ENCODE measurements at regions not wholly inside any gene's neighbourhood (a gene's known extent, or its start where the extent isn't known, plus 50 kb on each side); places are given as distances from the start of the nearest gene placed in this dataset.

DNA sequence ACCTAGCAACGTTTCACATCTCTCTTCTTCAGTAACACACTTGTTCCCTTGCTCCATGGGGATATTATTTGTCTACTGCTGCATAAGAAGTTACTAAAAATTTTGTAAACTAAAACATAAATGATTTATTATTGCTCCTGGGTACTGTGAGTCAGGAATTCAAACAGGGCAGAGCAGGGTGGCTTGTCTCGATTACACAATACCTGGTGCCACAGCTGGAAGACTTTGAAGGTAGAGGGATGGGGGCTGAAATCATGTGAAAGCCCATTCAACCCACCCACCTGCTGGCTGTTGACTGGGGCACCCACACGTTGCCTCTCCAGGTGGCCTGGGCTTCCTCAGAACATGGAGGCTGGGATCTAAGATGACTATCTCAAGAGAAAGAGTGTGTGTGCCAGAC, 213.2 kb downstream of the ESM1 start:
- no peak for TF ChIP-seq CTCF (IDR thresholded peaks at IDR 0.05)
- TF ChIP-seq EP300 (IDR thresholded peaks at IDR 0.05; ENCODE audit: borderline replicate concordance in 1 of 2, low read depth in 1 of 2, low read length in 1 of 2), result no peak
- no peak for TF ChIP-seq GABPA (IDR thresholded peaks at IDR 0.05; ENCODE audit: low read depth)
- TF ChIP-seq, protein P1, sequence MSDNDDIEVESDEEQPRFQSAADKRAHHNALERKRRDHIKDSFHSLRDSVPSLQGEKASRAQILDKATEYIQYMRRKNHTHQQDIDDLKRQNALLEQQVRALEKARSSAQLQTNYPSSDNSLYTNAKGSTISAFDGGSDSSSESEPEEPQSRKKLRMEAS (IDR thresholded peaks at IDR 0.05; ENCODE audit: low read depth), result no peak
- TF ChIP-seq REST (IDR thresholded peaks at IDR 0.05; ENCODE audit: low read depth, low read length), result no peak
- no peak for TF ChIP-seq RAD21 (IDR thresholded peaks at IDR 0.05; ENCODE audit: low read length)

Measured in SK-N-SH (cell line).